Gastroesophageal sphincter (tissue), 4 donors: ENCODE measurements at regions not wholly inside any gene's neighbourhood (a gene's known extent, or its start where the extent isn't known, plus 50 kb on each side); places are given as distances from the start of the nearest gene placed in this dataset.
A peak's percentile ranks its signal among the peaks of the same experiment; 100 is the strongest.

ENCODE experiments used
- ATAC-seq: fragments of 150-250 bp; one replicate; pipeline ENCODE4 v1.9.1; 2016; ENCODE audit warnings: mild to moderate bottlenecking, moderate library complexity
- H3K27ac ChIP-seq, 4 donors: fragments of 200-600 bp; sonication (generic) in 3 of 4; 1 replicate in 3 of 4; 2 replicates in 1 of 4; pipeline ENCODE4 v1.5.1; 2016 to 2019
- H3K27me3 ChIP-seq: fragments of 200-600 bp; sonication (generic); one replicate; pipeline ENCODE4 v1.5.1; 2019
- H3K36me3 ChIP-seq, 2 donors: fragments of 200-600 bp; sonication (generic); one replicate each; pipeline ENCODE4 v1.5.1; 2019; ENCODE audit warnings: control low read depth in 1 of 2
- H3K4me1 ChIP-seq, 3 donors: fragments of 200-600 bp; sonication (generic); 1 replicate in 2 of 3; 2 replicates in 1 of 3; pipeline ENCODE4 v1.5.1; 2016 to 2019; ENCODE audit warnings: control low read depth in 2 of 3
- H3K4me3 ChIP-seq, 2 donors: fragments of 200-600 bp; sonication (generic); one replicate each; pipeline ENCODE4 v1.5.1; 2019; ENCODE audit warnings: mild to moderate bottlenecking in 1 of 2, moderate library complexity in 1 of 2
- H3K9me3 ChIP-seq, 3 donors: fragments of 200-600 bp; sonication (generic); one replicate each; pipeline ENCODE4 v1.5.1; 2017 to 2019; ENCODE audit warnings: control low read depth in 2 of 3
- EP300 ChIP-seq: sonication (generic); formaldehyde crosslinking; IDR thresholded peaks from one replicate; pipeline ENCODE4 v1.6.1; 2017; ENCODE audit warnings: antibody characterized with exemption, mild to moderate bottlenecking
- POLR2A ChIP-seq, 2 donors: fragments of 450-650 bp; IDR thresholded peaks; one replicate each; pipeline ENCODE4 v1.6.1; 2017; ENCODE audit warnings: antibody characterized with exemption in 2 of 2, mild to moderate bottlenecking in 2 of 2, moderate library complexity in 1 of 2
- POLR2AphosphoS5 ChIP-seq: sonication (generic); formaldehyde crosslinking; IDR thresholded peaks from one replicate; pipeline ENCODE4 v1.6.1; 2017; ENCODE audit warnings: antibody characterized with exemption
- WGBS, 2 donors: methylation state at CpG; one replicate each; pipeline ENCODE4 v1.1.5; 2018; ENCODE audit warnings: low coverage in 1 of 2; 5-methylcytosine and 5-hydroxymethylcytosine counted together
- TF ChIP-seq, protein P1 (sequence below), 4 experiments: fragments of 200-600 bp in 2 of 4; fragments of 450-650 bp in 2 of 4; sonication (generic) in 1 of 4; IDR thresholded peaks; one replicate each; pipeline ENCODE4 v1.5.1; 2017 to 2019; ENCODE audit warnings: antibody characterized with exemption in 4 of 4, mild to moderate bottlenecking in 2 of 4, moderate library complexity in 2 of 4

DNA sequence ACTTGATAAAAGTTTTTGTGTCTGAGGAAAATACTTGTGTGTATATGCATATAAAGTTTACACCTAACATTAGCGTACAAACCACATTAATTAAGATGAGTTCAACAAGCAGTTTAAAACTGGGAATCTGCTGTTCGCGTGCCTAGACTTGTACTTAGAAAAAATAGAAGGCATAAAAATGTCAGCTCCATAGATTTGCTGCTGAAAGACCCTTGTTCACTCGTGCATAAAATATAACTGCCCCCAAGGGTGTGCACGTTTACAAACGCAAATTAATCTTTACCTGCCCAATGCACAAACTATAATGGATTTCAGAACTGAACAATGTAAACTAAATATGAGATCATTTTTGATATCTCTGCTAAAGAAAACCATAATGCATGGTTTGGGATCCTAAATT is 392.3 kb upstream of the ADGRL2 start:
- Histone ChIP-seq H3K27me3 (no peaks in the 10 kb centered on the region), H3K9me3 (no peaks in the 10 kb centered on the region), H3K27ac (no peak overlapping the region), H3K36me3 (no peaks in the 10 kb centered on the region), H3K4me3 (no peak overlapping the region), H3K4me1 (peaks cover 3 to 27% (median 5%) of the 10 kb centered on the region in 3 donors)
- 80 to 86% methylated on average over 6 of the region's 6 CpGs for WGBS, 2 donors
- no peak for ATAC-seq
- TF ChIP-seq POLR2AphosphoS5 (no peak), POLR2A (IDR thresholded peaks at IDR 0.05) (no peak), EP300 (no peak)
- TF ChIP-seq, protein P1, sequence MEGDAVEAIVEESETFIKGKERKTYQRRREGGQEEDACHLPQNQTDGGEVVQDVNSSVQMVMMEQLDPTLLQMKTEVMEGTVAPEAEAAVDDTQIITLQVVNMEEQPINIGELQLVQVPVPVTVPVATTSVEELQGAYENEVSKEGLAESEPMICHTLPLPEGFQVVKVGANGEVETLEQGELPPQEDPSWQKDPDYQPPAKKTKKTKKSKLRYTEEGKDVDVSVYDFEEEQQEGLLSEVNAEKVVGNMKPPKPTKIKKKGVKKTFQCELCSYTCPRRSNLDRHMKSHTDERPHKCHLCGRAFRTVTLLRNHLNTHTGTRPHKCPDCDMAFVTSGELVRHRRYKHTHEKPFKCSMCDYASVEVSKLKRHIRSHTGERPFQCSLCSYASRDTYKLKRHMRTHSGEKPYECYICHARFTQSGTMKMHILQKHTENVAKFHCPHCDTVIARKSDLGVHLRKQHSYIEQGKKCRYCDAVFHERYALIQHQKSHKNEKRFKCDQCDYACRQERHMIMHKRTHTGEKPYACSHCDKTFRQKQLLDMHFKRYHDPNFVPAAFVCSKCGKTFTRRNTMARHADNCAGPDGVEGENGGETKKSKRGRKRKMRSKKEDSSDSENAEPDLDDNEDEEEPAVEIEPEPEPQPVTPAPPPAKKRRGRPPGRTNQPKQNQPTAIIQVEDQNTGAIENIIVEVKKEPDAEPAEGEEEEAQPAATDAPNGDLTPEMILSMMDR (IDR thresholded peaks at IDR 0.05), result no peak

DNA sequence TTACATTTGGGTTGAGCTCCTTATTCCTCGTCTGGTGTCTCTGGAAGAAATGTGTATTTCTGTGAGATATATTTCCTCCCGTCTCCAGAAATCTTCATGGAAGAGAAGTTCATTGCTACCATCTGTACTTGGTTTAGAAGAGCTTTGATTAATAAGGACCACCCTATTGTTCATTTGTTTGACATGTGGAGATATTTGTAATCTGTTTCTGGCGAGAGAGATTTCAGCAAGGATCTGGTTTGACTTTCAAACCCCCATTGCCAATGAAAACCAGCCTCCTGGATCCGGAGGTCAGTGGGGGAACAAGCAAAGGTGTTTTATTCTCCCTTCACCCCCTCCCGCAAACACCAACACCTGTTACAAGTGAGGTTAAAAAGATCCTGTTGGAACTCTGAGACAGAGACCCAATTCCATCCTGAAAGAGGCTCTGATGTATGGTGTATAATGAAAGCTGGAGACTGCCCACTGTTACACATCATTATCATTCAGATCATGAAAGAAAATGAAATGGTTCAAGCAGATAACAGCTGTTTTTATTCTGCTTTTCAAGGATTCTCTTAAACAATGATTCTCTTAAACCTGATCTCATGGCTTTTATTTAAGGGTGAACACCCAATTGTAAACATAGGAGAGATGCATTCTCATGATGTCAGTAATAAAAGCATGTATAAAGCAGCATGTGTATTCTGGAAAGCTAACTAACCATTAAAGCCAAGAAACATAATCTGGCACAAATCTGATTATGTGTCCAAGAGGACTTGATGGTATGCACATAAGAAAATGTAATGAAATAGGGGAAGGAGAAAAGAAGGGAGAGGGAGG is 393.5 kb upstream of the ADGRL2 start:
- TF ChIP-seq POLR2A (IDR thresholded peaks at IDR 0.05) (no peak), EP300 (no peak), POLR2AphosphoS5 (no peak)
- TF ChIP-seq, protein P1 (IDR thresholded peaks at IDR 0.05), result no peak
- no peak for ATAC-seq
- Histone ChIP-seq H3K4me3 (no peak overlapping the region), H3K9me3 (no peaks in the 10 kb centered on the region), H3K36me3 (no peaks in the 10 kb centered on the region), H3K27ac (no peak overlapping the region), H3K4me1 (peaks cover 3 to 27% (median 5%) of the 10 kb centered on the region in 3 donors), H3K27me3 (no peaks in the 10 kb centered on the region)
- WGBS, 2 donors, result 80 to 84% methylated on average over 5 of the region's 5 CpGs

DNA sequence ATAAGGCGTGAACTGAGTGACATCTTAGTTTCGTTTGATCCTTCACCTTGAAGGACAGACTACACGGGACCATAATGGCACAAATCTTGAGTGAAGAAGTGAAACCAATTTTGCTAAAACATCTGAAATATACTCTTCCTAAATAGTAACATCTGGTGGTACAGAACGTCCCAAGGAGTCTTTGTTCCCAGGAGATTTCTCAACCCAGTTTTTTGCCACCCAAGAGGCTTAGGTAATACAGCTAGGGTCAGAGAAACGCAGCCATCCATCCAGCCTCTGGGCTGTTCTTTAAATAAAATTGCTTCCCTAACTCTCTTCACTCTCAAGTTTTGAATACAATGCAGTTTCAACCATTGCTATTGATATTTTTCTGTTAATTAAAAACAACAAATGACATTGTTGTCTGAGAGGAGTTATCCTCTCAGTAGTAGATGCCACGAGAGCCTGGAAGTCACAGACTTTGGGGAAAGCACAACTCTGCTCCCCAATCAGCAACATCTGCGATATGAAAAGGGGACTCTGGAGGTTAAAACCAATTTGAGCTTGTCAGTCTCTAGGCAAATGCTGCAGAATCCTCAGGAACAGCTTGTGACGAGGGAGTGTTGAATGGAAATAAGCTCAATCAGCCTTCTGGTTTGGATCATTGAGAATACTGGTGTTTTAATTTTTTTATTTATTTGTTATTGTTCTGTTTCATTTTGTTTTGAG is 394.3 kb upstream of the ADGRL2 start:
- Histone ChIP-seq H3K9me3 (no peaks in the 10 kb centered on the region), H3K36me3 (no peaks in the 10 kb centered on the region), H3K27me3 (no peaks in the 10 kb centered on the region), H3K4me1 (peaks cover 3 to 27% (median 5%) of the 10 kb centered on the region in 3 donors), H3K27ac (no peak overlapping the region), H3K4me3 (no peak overlapping the region)
- ATAC-seq, result peak; percentile 61
- TF ChIP-seq EP300, result no peak
- no peak for TF ChIP-seq POLR2A (IDR thresholded peaks at IDR 0.05)
- no peak for TF ChIP-seq POLR2AphosphoS5
- TF ChIP-seq, protein P1 (IDR thresholded peaks at IDR 0.05), result no peak
- WGBS, 2 donors, result 72 to 84% methylated on average over 6 to 8 of the region's 8 CpGs

DNA sequence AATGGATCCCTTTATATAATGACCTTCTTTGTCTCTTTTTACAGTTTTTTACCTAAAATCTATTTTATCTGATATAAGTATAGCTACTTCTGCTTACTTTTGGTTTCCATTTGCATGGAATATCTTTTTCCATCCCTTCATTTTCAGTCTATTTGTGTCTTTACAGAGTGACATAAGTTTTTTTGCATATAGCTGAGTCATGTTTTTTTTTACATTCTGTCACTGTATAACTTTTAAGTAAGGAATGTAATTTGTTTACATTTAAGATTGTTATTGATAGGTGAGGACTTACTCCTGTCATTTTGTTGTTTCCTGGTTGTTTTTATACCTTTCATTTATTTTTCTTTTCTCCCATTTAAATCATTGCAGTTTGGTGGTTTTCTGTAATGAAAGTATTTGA is 402.7 kb upstream of the ADGRL2 start:
- no peak overlapping the region for H3K4me3 ChIP-seq
- TF ChIP-seq POLR2A (IDR thresholded peaks at IDR 0.05), result no peak
- TF ChIP-seq, protein P1 (IDR thresholded peaks at IDR 0.05), result no peak
- no peak for TF ChIP-seq EP300
- TF ChIP-seq POLR2AphosphoS5, result no peak
- ATAC-seq, result no peak
- H3K9me3 ChIP-seq, result peaks cover 0 to 18% (median 0%) of the 10 kb centered on the region in 3 donors
- H3K27me3 ChIP-seq, result no peaks in the 10 kb centered on the region
- H3K36me3 ChIP-seq, result no peaks in the 10 kb centered on the region
- no peak overlapping the region for H3K27ac ChIP-seq
- H3K4me1 ChIP-seq, result no peaks in the 10 kb centered on the region
